ENCODE measurements at regions not wholly inside any gene's neighbourhood (a gene's known extent, or its start where the extent isn't known, plus 50 kb on each side); places are given as distances from the start of the nearest gene placed in this dataset.

DNA sequence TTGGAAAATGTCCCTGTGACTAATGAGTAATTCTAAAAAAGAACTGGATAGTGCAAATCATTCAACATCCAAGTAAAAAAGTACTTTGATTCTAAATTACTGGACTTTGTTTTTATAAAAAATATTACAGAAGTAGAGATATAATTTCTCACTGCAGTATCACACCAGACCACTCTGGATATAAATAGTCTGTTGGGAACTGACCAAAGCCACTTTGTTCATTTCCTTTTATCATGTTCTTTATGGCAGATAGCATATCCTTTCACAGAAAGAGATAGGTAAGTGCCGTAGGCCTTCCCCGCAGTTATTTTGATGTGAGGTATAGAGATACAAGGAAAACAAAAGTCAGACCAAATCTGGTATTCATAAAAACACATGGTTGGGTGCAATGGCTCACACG, 827.4 kb upstream of the GRAMD2B start:
- Mint-ChIP-seq H3K4me1 (peaks cover 17% of the 10 kb centered on the region), H3K27ac (no peak overlapping the region), H3K27me3 (ENCODE audit: insufficient read depth, low read depth) (no peaks in the 10 kb centered on the region), H3K36me3 (no peaks in the 10 kb centered on the region), H3K9me3 (peaks cover 11% of the 10 kb centered on the region), H3K4me3 (no peak overlapping the region)
- H3K4me1 ChIP-seq, result peaks cover 9% of the 10 kb centered on the region
- no peaks in the 10 kb centered on the region for H3K36me3 ChIP-seq
- H3K79me2 ChIP-seq (ENCODE audit: low read depth), result no peaks in the 10 kb centered on the region
- H2AFZ ChIP-seq (replicated peaks), result no peak overlapping the region
- no peaks in the 10 kb centered on the region for H3K9me3 ChIP-seq (ENCODE audit: low read depth)
- H4K20me1 ChIP-seq (ENCODE audit: low read depth), result no peaks in the 10 kb centered on the region
- no peak overlapping the region for H3K4me3 ChIP-seq
- no peaks in the 10 kb centered on the region for H3F3A ChIP-seq (ENCODE audit: low read depth)
- H3K27me3 ChIP-seq, result no peaks in the 10 kb centered on the region
- TF ChIP-seq EZH2 (IDR thresholded peaks at IDR 0.05) (no peak), EZH2phosphoT487 (IDR thresholded peaks at IDR 0.05) (no peak)
- TF ChIP-seq, protein P1, sequence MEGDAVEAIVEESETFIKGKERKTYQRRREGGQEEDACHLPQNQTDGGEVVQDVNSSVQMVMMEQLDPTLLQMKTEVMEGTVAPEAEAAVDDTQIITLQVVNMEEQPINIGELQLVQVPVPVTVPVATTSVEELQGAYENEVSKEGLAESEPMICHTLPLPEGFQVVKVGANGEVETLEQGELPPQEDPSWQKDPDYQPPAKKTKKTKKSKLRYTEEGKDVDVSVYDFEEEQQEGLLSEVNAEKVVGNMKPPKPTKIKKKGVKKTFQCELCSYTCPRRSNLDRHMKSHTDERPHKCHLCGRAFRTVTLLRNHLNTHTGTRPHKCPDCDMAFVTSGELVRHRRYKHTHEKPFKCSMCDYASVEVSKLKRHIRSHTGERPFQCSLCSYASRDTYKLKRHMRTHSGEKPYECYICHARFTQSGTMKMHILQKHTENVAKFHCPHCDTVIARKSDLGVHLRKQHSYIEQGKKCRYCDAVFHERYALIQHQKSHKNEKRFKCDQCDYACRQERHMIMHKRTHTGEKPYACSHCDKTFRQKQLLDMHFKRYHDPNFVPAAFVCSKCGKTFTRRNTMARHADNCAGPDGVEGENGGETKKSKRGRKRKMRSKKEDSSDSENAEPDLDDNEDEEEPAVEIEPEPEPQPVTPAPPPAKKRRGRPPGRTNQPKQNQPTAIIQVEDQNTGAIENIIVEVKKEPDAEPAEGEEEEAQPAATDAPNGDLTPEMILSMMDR (IDR thresholded peaks at IDR 0.05), result no peak
- no peak overlapping the region for H3K27ac ChIP-seq
- no peak overlapping the region for H3K9ac ChIP-seq
- no peak for DNase-seq (ENCODE audit: low spot score)
- H3K4me2 ChIP-seq, result no peak overlapping the region

DNA sequence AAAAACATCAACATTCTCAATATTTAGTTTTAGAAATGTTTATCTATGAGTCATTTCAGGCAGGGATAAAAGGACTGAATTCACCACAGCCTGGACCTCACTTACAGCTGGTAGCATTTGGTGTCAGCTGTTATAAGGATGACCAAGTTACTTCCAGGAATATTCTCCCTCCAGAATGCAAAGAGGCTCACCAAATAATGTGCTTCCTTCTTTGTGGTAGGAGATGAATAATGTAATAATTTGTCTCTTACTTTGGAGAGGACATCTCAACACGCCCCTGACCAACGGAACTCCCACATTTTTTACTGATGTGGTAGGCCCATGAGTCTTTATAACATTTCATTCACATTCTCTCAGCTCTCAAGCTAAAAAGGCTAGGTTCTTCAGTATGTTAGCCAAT, 825.9 kb upstream of the GRAMD2B start:
- Histone ChIP-seq H3K4me1 (peaks cover 9% of the 10 kb centered on the region), H2AFZ (replicated peaks) (no peak overlapping the region), H4K20me1 (ENCODE audit: low read depth) (no peaks in the 10 kb centered on the region), H3K4me2 (no peak overlapping the region), H3K9ac (no peak overlapping the region), H3K27me3 (no peaks in the 10 kb centered on the region), H3K9me3 (ENCODE audit: low read depth) (no peaks in the 10 kb centered on the region), H3K27ac (no peak overlapping the region), H3K36me3 (no peaks in the 10 kb centered on the region), H3K4me3 (no peak overlapping the region), H3K79me2 (ENCODE audit: low read depth) (no peaks in the 10 kb centered on the region), H3F3A (ENCODE audit: low read depth) (no peaks in the 10 kb centered on the region)
- no peak overlapping the region for H3K4me3 Mint-ChIP-seq
- TF ChIP-seq, protein P1 (IDR thresholded peaks at IDR 0.05), result no peak
- TF ChIP-seq EZH2phosphoT487 (IDR thresholded peaks at IDR 0.05), result no peak
- no peak for TF ChIP-seq EZH2 (IDR thresholded peaks at IDR 0.05)
- H3K27me3 Mint-ChIP-seq (ENCODE audit: insufficient read depth, low read depth), result no peaks in the 10 kb centered on the region
- H3K36me3 Mint-ChIP-seq, result no peaks in the 10 kb centered on the region
- no peak for DNase-seq (ENCODE audit: low spot score)
- H3K9me3 Mint-ChIP-seq, result peaks cover 11% of the 10 kb centered on the region
- peaks cover 14% of the 10 kb centered on the region for H3K4me1 Mint-ChIP-seq
- H3K27ac Mint-ChIP-seq, result no peak overlapping the region

DNA sequence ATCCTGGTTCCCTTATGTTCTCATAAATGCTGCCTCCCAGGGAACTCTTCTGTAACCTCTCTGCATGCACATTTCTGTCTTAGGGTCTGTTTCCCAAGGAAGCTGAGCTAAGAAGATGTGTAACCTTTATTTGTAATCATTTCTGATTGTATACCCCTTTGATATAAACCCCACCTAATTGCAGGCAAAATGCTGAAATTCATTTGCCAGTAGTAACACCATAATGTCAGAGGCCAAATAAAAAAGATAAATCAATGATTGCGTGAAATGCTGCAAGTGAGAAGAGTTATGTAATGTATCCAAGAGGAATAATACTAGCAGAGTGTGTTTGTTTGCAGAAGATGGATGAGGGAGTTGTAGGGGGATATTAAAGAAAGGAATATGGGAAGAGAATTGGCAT, 822.6 kb upstream of the GRAMD2B start:
- H3F3A ChIP-seq (ENCODE audit: low read depth), result no peaks in the 10 kb centered on the region
- TF ChIP-seq EZH2 (IDR thresholded peaks at IDR 0.05), result no peak
- no peak for TF ChIP-seq EZH2phosphoT487 (IDR thresholded peaks at IDR 0.05)
- TF ChIP-seq, protein P1 (IDR thresholded peaks at IDR 0.05), result no peak
- no peak overlapping the region for H3K9ac ChIP-seq
- no peak overlapping the region for H3K4me2 ChIP-seq
- no peak overlapping the region for H3K4me3 ChIP-seq
- no peak overlapping the region for H3K27ac ChIP-seq
- no peak overlapping the region for H2AFZ ChIP-seq (replicated peaks)
- Mint-ChIP-seq H3K27ac (no peak overlapping the region), H3K4me1 (peaks cover 11% of the 10 kb centered on the region), H3K36me3 (no peaks in the 10 kb centered on the region), H3K9me3 (peaks cover 10% of the 10 kb centered on the region), H3K27me3 (ENCODE audit: insufficient read depth, low read depth) (no peaks in the 10 kb centered on the region), H3K4me3 (no peak overlapping the region)
- DNase-seq (ENCODE audit: low spot score), result no peak
- H3K79me2 ChIP-seq (ENCODE audit: low read depth), result no peaks in the 10 kb centered on the region
- H3K9me3 ChIP-seq (ENCODE audit: low read depth), result no peaks in the 10 kb centered on the region
- no peaks in the 10 kb centered on the region for H3K27me3 ChIP-seq
- H3K36me3 ChIP-seq, result no peaks in the 10 kb centered on the region
- H3K4me1 ChIP-seq, result peaks cover 5% of the 10 kb centered on the region
- H4K20me1 ChIP-seq (ENCODE audit: low read depth), result no peaks in the 10 kb centered on the region
